HG03571 (cell line): ENCODE measurements at regions not wholly inside any gene's neighbourhood (a gene's known extent, or its start where the extent isn't known, plus 50 kb on each side); places are given as distances from the start of the nearest gene placed in this dataset.
"Not testable (repeated sequence)": the region's sequence is repeated elsewhere in the genome, so short reads cannot be mapped to it uniquely, and the experiment has no call there.

Experiments
- ATAC-seq: cut with Tn5 transposase; IDR thresholded peaks from one replicate; pipeline ENCODE4 v1.9.1; 2021; ENCODE audit not compliant: unreplicated experiment

- no peak for ATAC-seq
These were observed 395.4 kb downstream of the ZNF804A start for GRCh38 chr2:184993746-184994145.

- no peak for ATAC-seq
These were observed 408.2 kb downstream of the ZNF804A start for GRCh38 chr2:185006481-185006880.

DNA sequence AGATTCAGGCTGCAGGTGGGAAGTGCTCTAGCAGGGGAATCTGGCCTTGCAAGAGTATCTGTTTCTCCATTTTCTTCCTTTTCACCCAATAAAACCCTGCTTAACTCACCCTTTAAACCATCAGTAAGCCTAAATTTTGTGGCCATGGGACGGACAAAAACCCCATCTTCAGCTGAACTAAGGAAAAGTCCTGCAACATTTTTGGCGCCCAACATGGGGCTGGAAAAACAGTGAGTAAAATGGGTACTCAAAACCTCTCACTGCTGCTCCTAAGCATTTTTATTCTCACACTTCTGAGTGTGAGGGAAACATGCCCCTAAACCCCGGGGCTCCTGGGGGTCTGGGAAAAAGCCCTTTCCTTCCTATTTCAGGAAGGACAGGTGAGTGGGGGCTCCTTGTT, 414.3 kb downstream of the ZNF804A start:
- no peak for ATAC-seq

DNA sequence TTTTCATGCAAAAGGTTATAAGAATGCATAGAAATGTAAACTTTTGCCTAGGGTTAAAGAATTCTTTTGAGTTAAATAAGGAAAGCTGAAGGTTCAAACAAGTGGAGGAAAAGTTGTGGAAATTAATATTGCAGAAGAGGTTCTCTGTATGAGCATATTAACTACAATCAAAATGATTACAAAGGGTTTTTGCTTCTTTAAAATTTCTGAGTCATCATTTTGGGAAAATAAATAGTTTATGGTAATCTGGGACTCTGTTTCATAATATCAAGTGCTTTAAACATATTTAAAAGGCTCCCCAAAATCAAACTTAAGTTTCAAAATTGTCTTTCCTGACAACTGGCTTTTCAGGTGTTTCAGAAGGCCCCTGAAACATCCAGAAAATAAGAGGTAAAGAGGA, 415.7 kb downstream of the ZNF804A start:
- no peak for ATAC-seq

- not testable (repeated sequence) for ATAC-seq
These were observed 427.6 kb downstream of the ZNF804A start for GRCh38 chr2:185025891-185026290.

- no peak for ATAC-seq
These were observed 437.6 kb downstream of the ZNF804A start for GRCh38 chr2:185035906-185036305.

DNA sequence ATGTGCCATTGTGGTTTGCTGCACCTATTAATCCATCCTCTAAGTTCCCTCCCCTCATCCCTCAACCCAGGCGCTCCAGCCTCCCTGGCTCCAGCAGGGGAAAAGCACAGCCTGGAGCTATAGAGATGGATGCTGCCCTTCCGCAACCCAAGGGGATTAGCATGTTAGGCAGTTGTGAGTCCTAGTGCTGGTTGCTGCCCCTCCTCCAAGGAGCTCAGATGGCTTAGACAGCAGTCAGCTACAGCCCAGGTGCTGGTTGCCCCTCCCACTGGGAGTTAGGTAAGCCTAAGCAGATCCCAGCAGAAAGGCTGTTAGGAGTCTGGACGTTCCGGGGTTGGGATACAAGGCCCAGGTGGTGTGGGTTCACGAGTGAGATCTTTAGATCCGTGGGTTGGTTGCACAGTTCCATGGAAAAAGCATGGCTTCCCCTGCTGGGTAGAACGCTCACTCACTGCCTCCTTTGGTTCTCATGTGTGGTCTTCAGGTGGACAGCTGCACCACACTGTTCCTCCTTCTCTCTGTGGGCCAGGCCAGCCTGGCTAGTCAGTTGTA, 446.1 kb downstream of the ZNF804A start:
- no peak for ATAC-seq

DNA sequence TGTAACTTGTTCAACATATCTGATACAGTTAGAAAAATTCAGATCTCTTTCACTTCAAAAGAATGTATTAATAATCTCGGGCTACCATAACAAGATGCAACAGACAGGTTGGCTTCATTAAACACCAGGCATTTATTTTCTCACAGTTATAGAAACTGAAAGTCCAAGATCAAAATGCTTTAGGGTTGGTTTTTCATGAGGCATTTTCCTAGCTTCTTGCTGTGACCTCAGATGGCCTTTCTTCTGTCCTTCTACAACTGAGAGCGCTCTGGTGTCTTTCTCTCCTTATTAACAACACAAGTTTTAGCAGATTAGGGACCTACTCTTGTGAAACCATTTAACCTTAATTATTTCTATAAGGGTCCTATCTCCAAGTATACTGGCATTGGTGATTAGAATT, 452.5 kb downstream of the ZNF804A start:
- ATAC-seq: no peak

GRCh38 chr2:185063761-185064160, 465.4 kb downstream of the ZNF804A start:
- no peak for ATAC-seq

DNA sequence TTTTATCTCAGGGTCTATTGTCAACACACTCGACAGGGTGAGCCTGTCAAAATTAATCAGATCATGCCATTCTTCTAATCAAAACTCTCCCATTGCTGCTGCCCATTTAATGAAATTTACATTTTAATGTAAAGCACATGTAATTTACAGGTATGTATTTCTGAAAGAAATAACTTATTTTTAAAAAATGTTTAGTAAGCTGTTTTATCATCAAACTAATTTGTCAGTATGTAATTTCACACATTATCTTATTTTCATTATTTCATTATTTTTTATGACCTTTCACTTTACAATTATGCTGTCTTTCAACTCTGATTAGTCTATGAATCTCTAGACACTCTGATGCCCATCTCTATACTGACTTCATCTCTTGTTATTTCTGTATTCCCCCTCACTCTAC, 467.8 kb downstream of the ZNF804A start:
- ATAC-seq: no peak

- ATAC-seq: no peak
These were observed 470.8 kb downstream of the ZNF804A start for GRCh38 chr2:185069107-185069506.

GRCh38 chr2:185074156-185074555, 475.8 kb downstream of the ZNF804A start:
- no peak for ATAC-seq

DNA sequence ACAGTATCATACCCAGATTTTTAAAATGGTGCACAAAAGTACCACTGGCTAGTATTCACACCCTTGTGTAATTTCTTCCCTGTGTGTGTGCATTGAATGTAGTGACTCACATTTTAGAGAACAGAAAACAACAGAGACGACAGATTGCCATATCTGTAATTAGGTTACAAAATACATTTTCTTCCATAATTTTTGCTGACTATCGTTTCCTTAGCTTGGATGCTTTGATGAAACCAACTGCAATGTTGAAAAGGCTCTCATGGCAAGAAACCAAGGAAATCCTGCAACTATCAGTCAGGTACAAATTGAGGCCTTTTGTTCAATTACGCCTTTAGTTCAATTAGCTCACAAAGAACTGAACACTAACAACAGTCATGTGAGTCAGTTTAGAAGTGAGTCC, 484.4 kb downstream of the ZNF804A start:
- no peak for ATAC-seq

DNA sequence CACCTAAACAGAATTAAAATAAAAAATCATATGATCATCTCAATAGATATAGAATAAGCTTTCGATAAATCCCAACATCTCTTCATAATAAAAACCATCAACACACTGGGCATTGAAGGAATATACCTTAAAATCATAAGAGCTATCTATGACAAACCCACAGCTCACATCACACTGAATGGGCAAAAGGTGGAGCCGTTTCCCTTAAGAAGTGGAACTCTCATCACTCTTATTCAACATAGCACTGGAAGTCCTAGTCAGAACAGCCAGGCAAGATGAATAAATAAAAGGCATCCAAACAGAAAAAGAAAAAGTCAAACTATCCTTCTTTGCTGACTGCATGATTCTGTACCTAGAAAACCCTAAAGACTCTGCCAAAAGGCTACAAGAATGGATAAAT, 510.3 kb downstream of the ZNF804A start:
- no peak for ATAC-seq

GRCh38 chr2:185127412-185127811, 529.1 kb downstream of the ZNF804A start:
- ATAC-seq: no peak

- ATAC-seq: no peak
These were observed 530.0 kb downstream of the ZNF804A start for GRCh38 chr2:185128346-185128745.

- no peak for ATAC-seq
These were observed 530.7 kb downstream of the ZNF804A start for GRCh38 chr2:185128996-185129395.

DNA sequence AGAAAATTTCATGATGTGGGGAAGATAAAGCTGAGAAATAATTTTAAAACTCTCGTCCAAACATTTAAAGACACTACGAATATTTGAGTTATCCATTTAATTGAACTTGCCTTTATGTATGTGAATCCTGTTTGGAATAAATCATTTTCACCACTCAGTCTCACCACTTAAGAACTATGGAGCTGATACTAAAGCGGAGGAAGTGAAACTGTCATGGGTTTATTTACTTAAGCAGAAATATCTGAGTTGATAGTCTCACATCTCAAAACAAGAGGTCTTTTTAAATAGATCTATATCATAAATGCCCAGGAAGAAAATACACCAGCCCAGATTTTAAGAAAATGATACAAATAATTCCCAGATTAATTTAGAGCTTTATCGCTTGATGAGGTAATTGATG, 532.4 kb downstream of the ZNF804A start:
- ATAC-seq: no peak

DNA sequence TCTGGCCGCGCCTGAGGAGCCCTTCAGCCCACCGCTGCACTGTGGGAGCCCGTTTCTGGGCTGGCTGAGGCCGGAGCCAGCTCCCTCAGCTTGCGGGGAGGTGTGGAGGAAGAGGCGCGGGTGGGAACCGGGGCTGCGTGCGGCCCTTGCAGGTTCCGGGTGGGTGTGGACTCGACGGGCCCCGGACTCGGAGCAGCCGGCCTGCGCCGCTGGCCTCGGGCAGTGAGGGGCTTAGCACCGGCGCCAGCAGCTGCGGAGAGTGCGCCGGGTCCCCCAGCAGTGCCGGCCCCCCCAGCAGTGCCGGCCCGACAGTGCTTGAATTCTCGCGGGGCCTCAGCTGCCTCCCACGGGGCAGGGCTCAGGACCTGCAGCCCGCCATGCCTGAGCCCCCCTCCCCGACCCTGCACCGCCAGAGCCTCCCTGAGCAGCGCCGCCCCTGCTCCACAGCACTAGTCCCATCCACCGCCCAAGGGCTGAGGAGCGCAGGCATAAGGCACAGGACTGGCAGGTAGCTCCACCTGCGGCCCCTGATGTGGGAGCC, 534.2 kb downstream of the ZNF804A start:
- no peak for ATAC-seq

DNA sequence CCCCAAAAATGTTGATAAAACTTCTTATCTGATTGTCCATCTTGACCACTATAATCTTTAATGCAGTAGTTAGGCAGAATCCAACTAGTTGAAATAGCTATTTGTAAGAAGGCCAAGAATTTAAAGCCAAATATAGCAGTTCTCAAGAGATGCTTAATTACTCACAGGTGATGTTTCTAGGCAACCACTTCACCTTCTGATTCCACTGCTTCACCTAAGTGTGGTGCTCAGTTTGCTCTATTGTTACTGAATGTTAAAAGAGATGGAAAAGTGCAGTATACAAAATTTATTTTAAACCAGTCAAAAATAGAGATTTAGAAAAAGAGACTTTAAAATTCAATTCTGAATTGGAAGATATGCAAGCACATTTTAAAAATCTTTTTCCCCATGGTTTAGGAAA, 539.4 kb downstream of the ZNF804A start:
- ATAC-seq: no peak

GRCh38 chr2:185142677-185143076, 544.3 kb downstream of the ZNF804A start:
- no peak for ATAC-seq

DNA sequence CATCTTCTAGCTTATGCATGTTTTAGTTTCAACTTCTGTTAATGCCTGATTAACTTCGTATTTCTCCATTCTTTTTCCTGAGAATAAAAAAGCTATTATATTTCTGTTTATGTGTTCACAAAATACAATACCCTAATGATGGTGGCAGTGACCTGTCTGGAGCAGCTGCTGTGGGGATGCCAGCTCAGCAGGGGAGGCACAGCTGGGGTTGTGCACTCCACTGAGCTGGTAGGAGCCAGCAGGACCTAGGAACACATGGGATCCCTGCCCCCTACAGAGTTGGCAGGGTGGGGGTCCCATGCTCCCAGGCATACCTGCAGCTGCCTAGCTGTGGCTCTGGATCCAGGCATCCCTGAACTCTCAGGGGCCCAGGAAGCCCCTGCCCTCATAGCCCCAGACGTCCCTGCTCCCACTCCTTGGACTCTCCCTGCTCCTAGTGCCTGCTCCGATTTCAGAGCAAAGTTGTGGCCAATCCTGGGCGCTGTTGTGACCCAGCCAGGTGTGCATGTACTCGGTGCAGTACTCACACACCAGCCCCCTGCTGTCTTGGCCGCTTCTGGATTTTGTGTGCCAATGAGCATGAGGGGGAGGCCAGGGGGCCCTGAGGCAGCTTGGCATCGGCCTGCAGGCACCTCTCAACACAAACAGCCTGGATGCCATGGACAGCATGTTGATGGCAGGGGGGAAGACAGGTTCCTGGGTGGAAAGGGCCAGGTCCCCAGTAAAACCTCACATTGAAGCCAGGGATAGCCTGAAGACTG, 546.0 kb downstream of the ZNF804A start:
- no peak for ATAC-seq
